22Rv1 (cell line): ENCODE measurements at regions not wholly inside any gene's neighbourhood (a gene's known extent, or its start where the extent isn't known, plus 50 kb on each side); places are given as distances from the start of the nearest gene placed in this dataset.

Experiments
- ZFX ChIP-seq: fragments of 450-650 bp; IDR thresholded peaks from 2 replicates; pipeline ENCODE4 v1.6.1; 2017; ENCODE audit warnings: antibody characterized with exemption, borderline replicate concordance
- TF ChIP-seq, protein P1 (sequence below): fragments of 450-650 bp; IDR thresholded peaks from 2 replicates; pipeline ENCODE4 v1.5.1; 2017; ENCODE audit warnings: mild to moderate bottlenecking

GRCh38 chr16:7185165-7185564 lies 147.5 kb upstream of the RBFOX1 start:
- no peak for TF ChIP-seq ZFX
- TF ChIP-seq, protein P1, sequence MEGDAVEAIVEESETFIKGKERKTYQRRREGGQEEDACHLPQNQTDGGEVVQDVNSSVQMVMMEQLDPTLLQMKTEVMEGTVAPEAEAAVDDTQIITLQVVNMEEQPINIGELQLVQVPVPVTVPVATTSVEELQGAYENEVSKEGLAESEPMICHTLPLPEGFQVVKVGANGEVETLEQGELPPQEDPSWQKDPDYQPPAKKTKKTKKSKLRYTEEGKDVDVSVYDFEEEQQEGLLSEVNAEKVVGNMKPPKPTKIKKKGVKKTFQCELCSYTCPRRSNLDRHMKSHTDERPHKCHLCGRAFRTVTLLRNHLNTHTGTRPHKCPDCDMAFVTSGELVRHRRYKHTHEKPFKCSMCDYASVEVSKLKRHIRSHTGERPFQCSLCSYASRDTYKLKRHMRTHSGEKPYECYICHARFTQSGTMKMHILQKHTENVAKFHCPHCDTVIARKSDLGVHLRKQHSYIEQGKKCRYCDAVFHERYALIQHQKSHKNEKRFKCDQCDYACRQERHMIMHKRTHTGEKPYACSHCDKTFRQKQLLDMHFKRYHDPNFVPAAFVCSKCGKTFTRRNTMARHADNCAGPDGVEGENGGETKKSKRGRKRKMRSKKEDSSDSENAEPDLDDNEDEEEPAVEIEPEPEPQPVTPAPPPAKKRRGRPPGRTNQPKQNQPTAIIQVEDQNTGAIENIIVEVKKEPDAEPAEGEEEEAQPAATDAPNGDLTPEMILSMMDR, result no peak
